Stimulated activated CD8-positive, alpha-beta memory T cell treated with anti-CD3 and anti-CD28 coated beads, Interleukin-15, amount 100 ng/mL, for 24 hours (primary cell): ENCODE measurements at regions not wholly inside any gene's neighbourhood (a gene's known extent, or its start where the extent isn't known, plus 50 kb on each side); places are given as distances from the start of the nearest gene placed in this dataset.
"Not testable (repeated sequence)": the region's sequence is repeated elsewhere in the genome, so short reads cannot be mapped to it uniquely, and the experiment has no call there.

ENCODE experiments used
- DNase-seq: peaks from one replicate; pipeline ENCODE4 v3.0.0-alpha.2; 2020; ENCODE audit warnings: low read depth

- no peak for DNase-seq
Measured at GRCh38 chr14:30373053-30373452, 185.9 kb upstream of the G2E3 start.

- no peak for DNase-seq
Measured at GRCh38 chr14:30373526-30373925, 185.4 kb upstream of the G2E3 start.

GRCh38 chr14:30375296-30375892, 183.6 kb upstream of the G2E3 start:
- peak; percentile 13 for DNase-seq

GRCh38 chr14:30381861-30382480, 177.0 kb upstream of the G2E3 start:
- DNase-seq: no peak

GRCh38 chr14:30385925-30386324, 173.0 kb upstream of the G2E3 start:
- DNase-seq: no peak

GRCh38 chr14:30387871-30388270, 171.1 kb upstream of the G2E3 start:
- DNase-seq: no peak

GRCh38 chr14:30389134-30389876, 169.7 kb upstream of the G2E3 start:
- no peak for DNase-seq

GRCh38 chr14:30389877-30390385, 169.0 kb upstream of the G2E3 start:
- DNase-seq: no peak

- no peak for DNase-seq
Measured at GRCh38 chr14:30395065-30395464, 163.9 kb upstream of the G2E3 start.

GRCh38 chr14:30402846-30403245, 156.1 kb upstream of the G2E3 start:
- no peak for DNase-seq

GRCh38 chr14:30403791-30404190, 155.2 kb upstream of the G2E3 start:
- no peak for DNase-seq

GRCh38 chr14:30409508-30410015, 149.4 kb upstream of the G2E3 start:
- DNase-seq: not testable (repeated sequence)

GRCh38 chr14:30410986-30411385, 148.0 kb upstream of the G2E3 start:
- DNase-seq: no peak

- not testable (repeated sequence) for DNase-seq
Measured at GRCh38 chr14:30413184-30413583, 145.8 kb upstream of the G2E3 start.

GRCh38 chr14:30417121-30417520, 141.8 kb upstream of the G2E3 start:
- DNase-seq: no peak

GRCh38 chr14:30417999-30418398, 141.0 kb upstream of the G2E3 start:
- no peak for DNase-seq

- no peak for DNase-seq
Measured at GRCh38 chr14:30419037-30419436, 139.9 kb upstream of the G2E3 start.

- DNase-seq: no peak
Measured at GRCh38 chr14:30420515-30420914, 138.4 kb upstream of the G2E3 start.

- no peak for DNase-seq
Measured at GRCh38 chr14:30426463-30426862, 132.5 kb upstream of the G2E3 start.

- no peak for DNase-seq
Measured at GRCh38 chr14:30427401-30427800, 131.6 kb upstream of the G2E3 start.

- DNase-seq: no peak
Measured at GRCh38 chr14:30427846-30428245, 131.1 kb upstream of the G2E3 start.

- no peak for DNase-seq
Measured at GRCh38 chr14:30431552-30431951, 127.4 kb upstream of the G2E3 start.

GRCh38 chr14:30440961-30441360, 118.0 kb upstream of the G2E3 start:
- DNase-seq: no peak
